HG03575 (cell line): ENCODE measurements at regions not wholly inside any gene's neighbourhood (a gene's known extent, or its start where the extent isn't known, plus 50 kb on each side); places are given as distances from the start of the nearest gene placed in this dataset.
"Not testable (repeated sequence)": the region's sequence is repeated elsewhere in the genome, so short reads cannot be mapped to it uniquely, and the experiment has no call there.

Experiments used
- ATAC-seq: cut with Tn5 transposase; IDR thresholded peaks from one replicate; pipeline ENCODE4 v1.9.1; 2021; ENCODE audit not compliant: unreplicated experiment, insufficient number of reproducible peaks, low FRiP score; ENCODE audit errors: extremely low read depth

DNA sequence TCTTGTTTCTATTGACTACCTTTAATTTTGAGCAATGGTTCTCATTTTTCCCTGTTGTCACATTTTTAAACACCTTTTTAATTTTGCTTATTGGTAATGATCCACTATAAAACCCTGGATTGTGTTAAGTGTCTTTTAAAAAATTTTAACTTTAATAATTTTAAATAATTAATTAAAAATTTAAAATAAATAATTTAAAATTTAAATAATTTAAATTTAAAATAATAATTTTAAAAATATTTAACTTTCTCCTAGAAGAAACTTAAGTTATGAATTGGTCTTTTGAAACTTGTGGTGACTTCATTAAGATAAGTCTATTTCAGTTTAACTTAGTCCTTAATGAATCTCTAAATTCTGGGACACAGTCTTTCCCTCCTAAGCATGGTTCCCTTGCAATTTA is 566.3 kb upstream of the GALNTL6 start:
- no peak for ATAC-seq

DNA sequence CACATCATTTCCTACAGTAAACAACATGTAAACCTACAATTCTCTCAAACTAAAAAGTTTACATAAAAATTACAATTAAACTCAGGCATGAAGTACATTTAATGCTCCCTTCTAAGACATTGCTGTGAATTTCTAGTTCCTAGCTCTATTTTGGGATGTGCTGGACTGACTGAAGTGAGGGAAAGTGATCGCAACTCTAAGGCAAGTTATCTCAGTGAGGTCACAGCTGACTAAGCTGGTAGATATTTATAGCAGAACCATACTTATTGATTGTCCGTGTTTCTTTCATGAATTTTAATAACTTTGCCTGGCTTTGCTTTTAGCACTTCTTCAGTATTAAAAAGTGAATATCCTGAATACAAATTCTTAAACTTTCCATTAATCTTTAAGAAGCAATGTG is 570.4 kb upstream of the GALNTL6 start:
- no peak for ATAC-seq

DNA sequence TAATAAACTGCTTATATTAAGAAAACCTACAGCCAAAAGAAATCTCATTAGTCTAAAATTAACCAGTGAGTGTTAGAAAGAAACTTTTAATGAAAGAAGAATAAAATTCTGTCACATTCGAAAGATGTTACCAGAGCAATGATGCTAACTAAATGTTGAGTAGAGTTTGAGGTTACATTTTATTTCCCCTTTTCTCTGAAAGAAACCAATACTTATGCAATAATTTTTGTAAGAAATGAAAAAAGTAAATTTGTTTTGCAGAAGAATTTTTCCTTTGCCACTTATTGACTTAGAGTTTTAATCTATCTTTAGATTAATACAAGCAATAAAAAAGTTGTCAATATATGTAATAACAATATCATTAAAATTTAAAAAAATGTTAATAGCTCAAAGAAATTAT is 574.0 kb upstream of the GALNTL6 start:
- no peak for ATAC-seq

DNA sequence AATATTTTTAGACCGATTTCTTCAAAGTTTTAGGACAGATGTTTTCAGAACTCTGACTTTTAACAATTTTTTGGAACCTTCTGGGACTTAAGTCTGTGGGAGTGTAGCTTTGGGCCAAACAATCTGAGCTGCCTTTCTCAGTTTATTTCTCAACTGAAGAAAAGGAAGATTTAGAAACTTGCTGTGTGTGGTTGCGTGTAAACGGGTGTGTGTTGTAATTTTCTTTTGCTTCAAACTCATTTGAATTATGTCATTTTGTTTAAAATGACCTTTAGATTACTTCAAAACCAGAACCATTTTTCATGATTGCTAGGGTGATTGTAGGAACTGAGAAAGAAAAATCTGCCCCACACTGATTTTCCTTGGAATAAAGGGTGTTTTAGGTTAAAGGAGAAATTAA is 577.7 kb upstream of the GALNTL6 start:
- ATAC-seq, result no peak

DNA sequence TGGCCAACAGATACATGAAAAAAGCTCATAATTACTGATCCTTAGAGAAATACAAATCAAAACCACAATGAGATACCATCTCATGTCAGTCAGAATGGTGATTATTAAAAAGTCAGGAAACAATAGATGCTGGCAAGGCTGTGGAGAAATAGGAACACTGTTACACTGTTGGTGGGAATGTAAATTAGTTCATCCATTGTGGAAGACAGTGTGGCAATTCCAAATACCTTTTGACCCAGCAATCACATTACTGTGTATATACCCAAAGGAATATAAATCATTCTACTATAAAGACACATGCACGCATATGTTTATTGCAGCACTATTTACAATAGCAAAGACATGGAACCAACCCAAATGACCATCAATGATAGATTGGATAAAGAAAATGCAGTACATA is 583.9 kb upstream of the GALNTL6 start:
- not testable (repeated sequence) for ATAC-seq

DNA sequence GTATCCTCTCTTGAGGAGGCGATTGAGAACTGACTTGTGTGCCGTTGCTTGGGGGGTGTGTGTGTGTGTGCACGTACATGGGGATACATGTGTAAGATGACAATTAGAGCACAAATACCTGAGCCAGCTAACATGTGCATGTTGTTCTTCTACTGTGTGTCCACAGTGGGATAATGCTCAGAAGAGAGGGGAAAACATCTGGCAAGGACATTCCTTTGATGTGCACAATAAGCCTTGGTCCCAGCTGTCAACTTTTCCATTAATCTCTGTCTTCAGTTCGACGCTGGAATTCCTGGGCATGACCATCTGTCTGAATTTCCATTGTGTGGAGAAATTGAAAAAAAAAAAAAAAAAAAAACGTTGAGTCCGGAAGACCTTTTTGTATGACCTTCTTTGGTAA is 592.0 kb upstream of the GALNTL6 start:
- ATAC-seq, result no peak

DNA sequence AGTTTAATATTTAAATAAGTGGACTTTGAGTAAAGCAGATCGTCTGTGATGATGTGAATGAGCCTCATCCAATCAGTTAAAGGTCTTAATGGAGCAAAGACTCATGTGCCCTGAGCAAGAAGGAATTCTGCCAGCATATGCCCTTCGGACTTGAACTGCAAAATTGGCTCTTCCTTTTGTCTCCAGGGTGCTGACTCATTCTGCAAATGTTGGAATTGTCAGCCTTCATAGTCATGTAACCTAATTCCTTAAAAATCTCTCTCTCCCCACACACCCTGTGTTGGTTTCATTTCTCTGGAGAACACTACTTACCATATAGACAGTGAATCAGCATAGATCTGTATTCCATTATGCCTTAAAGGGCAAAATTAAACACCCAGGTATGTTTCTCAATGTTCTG is 609.8 kb upstream of the GALNTL6 start:
- no peak for ATAC-seq

DNA sequence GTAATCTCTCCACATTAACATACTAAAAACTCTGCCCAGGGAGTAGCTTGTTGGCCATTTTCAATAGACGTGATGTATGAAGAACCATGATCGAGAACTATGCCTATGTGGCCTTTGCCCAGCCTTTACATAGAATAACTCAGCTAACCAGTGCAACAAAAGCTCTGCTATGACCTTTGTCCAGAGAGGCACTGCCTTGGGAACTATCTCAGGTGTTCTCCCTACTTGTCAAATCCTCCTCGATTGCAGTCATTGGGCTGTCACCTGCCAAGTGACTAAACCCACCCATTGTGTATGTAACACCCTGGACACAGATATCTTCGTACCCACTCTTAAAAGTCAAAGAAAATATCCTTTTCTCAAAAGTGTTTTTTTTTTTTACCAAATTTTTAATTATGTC is 610.3 kb upstream of the GALNTL6 start:
- ATAC-seq, result no peak

DNA sequence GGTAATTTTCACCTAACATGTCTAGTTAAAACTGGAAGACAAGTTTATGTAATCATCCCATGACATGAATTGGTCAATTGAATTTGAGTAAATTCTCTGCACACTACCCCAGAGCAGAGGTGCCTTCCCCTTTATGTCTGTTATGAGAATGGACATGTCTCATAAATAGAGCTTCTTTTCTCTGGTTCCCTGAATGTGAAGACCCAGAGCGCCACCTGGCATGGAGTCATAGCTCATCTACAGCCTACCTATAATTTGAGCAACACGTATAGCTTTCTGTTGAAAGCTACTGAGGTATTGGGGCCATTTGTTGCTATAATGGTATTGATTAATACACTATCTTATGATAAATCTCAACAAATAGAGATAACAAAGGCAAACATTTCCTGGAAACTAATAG is 626.5 kb upstream of the GALNTL6 start:
- no peak for ATAC-seq

DNA sequence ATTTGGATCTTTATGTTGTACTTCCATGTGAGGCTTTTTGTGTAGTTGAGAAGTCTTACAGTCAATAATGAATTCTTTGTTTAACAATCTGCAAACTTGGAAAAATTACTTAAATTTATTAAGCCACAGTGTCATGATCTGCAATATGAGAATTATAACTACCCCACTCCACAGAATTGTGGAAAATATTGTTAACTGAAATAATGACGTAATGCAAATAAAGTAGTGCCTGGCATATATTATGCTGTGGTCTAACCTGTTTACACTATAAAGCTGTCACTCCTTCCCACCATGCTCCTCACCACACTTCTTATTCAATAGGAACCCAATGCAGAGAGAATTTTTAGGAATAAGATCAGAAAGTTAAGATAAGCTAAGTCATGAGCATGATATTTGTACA is 632.1 kb upstream of the GALNTL6 start:
- ATAC-seq, result no peak

DNA sequence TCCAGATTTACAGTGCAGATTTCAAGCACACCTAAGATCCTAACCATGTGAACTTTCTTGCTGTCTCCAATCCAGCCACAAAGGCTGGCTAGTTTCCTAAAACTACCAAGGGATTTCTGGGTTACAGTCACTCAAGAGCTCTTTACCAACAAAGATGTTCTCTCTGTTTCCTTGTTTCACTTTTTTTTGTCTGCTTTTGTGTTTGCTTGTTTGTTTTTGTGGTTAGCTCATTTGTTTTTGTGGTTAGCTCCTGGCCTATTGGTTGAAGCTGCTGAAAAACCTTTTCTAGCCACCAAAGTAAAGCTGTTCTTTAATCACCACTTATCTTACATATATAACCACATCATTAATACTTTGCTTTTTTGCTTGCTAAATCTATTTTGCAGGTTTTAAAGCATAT is 642.5 kb upstream of the GALNTL6 start:
- ATAC-seq, result no peak

DNA sequence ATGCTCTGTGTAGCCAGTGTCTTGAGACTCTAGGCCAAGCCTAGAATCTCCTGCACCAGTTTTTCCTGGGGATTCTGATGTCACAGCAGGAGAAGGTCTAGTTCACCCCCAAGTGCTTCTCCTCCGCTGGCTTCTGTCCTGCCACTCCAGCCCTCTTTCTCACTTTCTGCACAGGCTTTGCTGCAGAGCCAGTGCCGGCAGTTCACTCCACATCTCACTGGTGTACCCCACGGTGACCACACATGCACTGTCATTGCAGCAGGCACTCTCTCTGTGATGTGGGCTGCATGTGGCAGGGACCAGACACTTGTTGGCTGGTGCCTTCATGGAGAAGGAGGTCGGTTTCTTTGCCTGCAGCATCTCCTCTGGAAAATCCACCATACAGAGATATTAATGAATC is 643.8 kb upstream of the GALNTL6 start:
- no peak for ATAC-seq

DNA sequence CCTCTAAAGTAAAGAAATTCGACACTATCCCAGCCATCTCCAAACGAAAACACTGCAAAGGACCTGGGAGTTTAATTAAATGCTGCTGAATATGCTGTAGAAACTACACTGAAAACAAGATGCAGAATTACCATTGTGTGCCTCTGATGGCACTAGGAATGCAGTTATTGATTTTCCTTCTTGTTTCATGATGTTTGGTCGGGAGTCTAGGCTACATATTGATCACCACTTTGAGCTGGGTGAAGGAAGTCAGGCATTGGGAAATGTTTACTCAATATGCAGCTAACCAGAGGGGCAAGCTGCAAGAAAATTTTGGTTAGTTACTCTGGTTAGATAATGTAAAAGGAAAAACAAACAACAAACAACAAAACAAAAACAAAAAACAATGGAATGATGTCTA is 650.7 kb upstream of the GALNTL6 start:
- ATAC-seq, result no peak

DNA sequence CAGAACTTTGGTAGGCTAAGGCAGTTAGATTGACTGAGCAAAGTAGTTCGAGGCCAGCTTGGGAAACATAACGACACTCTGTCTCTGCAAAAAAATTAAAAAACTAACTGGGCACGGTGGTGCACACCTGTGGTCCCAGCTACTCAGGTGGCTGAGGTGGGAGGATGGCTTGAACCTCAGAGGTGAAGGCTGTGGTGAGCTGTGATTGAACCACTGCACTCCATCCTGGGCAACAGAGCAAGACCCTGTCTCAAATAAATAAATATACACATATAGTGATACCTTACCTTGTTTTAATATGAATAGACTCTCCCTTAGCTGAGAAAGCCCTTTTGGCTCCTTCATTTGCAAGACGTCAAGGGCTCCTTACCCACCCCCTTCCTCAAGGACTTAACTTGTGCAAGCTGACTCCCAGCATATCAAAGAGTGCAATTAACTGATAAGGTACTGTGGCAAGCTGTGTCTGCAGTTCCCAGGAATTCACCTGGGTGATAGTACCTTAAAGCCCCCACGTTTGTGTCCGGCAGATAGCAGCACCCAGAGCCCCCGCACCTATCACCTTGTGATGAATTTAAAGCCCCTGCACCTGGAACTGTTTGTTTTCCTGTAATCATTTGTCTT is 655.6 kb upstream of the GALNTL6 start:
- ATAC-seq, result no peak

DNA sequence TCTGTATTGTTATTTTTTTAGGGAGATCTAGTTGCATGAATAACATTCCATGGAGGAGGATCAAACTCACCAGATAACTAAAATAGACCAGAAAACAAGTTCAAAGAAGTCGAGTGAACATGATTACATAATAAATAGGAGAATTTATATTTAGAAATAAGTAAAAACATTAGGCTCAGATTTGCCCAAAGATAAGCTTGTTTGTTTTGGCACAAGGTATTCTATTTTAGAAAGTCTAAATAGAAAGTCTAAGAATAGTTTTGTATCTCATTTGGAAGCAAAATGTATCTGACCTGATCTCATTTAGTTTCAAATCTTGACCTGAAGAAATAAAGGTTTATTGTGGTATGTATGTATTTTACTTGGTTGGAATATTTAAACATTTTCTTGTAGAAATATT is 670.6 kb upstream of the GALNTL6 start:
- no peak for ATAC-seq

DNA sequence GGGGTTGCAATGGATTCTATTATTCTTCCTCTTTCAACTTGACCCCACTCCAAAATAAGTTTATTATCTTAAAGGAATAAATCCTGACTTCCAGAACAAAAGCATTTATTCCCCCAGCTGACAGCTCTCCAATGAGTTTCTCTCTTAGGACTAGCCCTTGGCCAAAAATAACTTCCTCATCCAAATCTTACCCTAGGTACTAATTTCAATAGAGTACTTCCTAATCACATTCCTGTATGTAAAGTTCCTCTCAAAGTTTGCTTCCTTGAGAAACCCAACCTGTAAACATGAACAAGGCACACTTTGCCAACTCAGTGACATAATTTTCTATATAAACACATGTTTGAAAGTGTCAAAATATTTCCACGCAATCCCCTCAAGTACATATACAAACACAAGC is 671.2 kb upstream of the GALNTL6 start:
- no peak for ATAC-seq

DNA sequence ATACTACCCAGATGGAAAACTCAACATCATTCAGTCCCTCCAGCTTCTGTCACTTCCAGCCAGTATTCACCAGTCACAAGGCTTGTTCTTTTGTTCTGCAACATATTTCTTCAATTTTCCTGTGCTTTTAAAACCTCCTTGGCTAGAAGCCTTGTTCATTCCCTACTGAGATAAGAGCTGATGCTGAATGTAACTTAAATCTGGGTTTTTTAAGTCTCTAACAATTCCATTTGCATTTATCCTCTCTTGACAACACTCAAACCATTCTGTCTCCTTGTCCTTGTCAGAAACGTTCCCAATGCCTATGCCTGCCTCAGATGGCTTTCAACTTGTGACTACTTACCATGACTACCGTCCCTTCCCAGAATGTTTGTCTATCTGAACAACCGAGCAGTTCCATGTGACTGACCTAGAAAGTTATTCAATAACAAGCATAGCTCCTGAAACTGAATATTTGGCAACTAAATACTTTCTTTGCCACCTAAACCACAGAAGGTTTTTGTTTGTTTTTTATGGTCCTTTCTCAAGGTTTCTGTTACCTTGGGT is 682.9 kb upstream of the GALNTL6 start:
- no peak for ATAC-seq

DNA sequence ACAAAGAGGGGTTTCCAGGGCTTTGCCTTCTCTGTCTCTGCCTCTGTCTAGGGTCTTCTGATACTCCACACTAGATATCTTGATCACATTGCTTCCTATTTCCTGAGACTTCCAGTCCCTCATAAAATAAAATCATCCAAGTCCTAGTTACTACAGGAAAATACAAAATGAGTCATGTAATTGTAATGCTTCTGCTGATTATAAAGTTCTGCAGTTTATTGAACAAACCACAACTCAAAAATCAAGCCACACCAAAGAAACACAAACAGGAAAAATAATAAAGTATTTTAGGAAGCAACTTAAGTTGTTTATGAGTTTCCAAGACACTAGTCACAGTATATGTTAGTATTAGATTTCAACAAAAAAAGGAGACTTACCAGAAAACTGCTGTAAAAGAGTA is 695.1 kb upstream of the GALNTL6 start:
- ATAC-seq, result no peak

DNA sequence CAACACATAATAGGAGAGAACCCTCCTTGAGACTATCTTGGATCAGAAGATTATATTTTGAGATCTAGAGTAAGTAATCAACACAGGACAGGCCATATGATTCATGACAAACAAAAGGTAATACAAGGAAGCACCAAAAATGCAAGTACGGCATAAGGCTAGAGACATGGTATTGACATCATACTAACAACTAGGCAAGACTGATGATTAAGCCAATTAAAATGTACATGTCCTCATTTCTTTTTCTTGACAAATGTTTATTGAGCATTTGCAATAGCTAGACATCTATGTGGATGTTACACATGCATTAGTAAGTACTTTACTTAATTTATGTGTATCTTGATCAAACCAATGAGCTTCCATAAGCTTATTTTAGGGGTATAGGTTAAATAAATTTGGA is 695.7 kb upstream of the GALNTL6 start:
- ATAC-seq, result no peak

DNA sequence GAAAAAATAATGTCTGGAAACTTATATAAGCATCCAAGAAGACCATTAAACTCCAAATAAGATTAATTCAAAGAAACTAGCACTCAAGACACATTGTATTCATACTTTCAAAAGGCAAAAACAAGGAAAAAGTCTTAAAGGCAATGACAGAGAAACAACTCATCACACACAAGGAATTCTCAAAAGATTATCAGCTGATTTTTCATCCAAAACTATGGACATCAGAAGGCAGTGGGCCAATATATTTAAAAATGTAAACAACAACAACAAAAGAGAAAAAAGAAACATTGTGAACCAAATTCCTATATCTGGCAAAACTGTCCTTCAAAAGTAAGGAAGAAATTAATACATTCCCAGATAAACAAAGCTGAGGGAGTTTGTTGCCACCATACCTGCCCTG is 711.4 kb upstream of the GALNTL6 start:
- no peak for ATAC-seq

DNA sequence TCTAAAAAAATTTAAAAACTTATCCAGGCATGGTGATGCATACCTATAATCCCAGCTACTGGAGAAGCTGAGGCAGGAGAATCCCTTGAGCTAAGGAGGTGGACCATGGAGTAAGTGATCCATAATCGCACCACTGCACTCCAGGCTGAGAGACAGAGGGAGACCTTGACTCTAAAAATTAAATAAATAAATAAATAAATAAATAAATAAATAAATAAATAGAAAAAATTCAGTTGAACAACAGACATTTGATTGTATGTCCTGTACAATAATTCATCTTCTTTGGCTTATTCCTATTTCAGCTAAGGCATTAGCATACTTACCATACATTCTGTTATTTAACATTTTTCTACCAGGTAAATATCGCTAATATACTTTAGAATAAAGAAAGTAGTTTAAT is 726.1 kb upstream of the GALNTL6 start:
- no peak for ATAC-seq
